GM23338 (cell line): ENCODE measurements at regions not wholly inside any gene's neighbourhood (a gene's known extent, or its start where the extent isn't known, plus 50 kb on each side); places are given as distances from the start of the nearest gene placed in this dataset.

Experiments
- ATAC-seq: fragments of 200-7000 bp; cut with Tn5 transposase; 3 replicates; pipeline ENCODE4 v1.9.1; 2020
- DNase-seq: peaks from one replicate; pipeline ENCODE4 v3.0.0-alpha.2; 2015; ENCODE audit warnings: low spot score
- H2AFZ ChIP-seq: fragments of 200-600 bp; sonication (generic); 2 replicates; pipeline ENCODE4 v1.8.0; 2016; ENCODE audit warnings: antibody characterized with exemption, mild to moderate bottlenecking, moderate library complexity
- H3F3A ChIP-seq: fragments of 200-600 bp; sonication (generic); replicated peaks from 2 replicates; pipeline ENCODE4 v1.8.0; 2017; ENCODE audit warnings: antibody characterized with exemption, mixed run types, low read depth
- H3K27ac ChIP-seq: fragments of 200-600 bp; sonication (generic); 2 replicates; pipeline ENCODE4 v1.6.1; 2016; ENCODE audit warnings: low read depth
- H3K27me3 ChIP-seq: fragments of 200-600 bp; sonication (generic); 2 replicates; pipeline ENCODE4 v1.8.0; 2016; ENCODE audit warnings: mild to moderate bottlenecking, mixed run types, moderate library complexity; ENCODE audit not compliant: insufficient read depth
- H3K36me3 ChIP-seq: fragments of 200-600 bp; sonication (generic); 2 replicates; pipeline ENCODE4 v1.8.0; 2016; ENCODE audit warnings: mild to moderate bottlenecking; ENCODE audit not compliant: insufficient read depth
- H3K4me1 ChIP-seq: fragments of 200-600 bp; sonication (generic); 2 replicates; pipeline ENCODE4 v1.8.0; 2016; ENCODE audit warnings: mild to moderate bottlenecking, moderate library complexity; ENCODE audit not compliant: insufficient read depth
- H3K4me2 ChIP-seq: fragments of 200-600 bp; sonication (generic); 2 replicates; pipeline ENCODE4 v1.7.1; 2017; ENCODE audit warnings: mixed run types
- H3K4me3 ChIP-seq: fragments of 200-600 bp; sonication (generic); 2 replicates; pipeline ENCODE4 v1.6.1; 2016; ENCODE audit warnings: mixed run types
- H3K79me2 ChIP-seq: fragments of 200-600 bp; sonication (generic); replicated peaks from 2 replicates; pipeline ENCODE4 v1.8.0; 2017; ENCODE audit warnings: mild to moderate bottlenecking; ENCODE audit not compliant: insufficient read depth
- H3K9me2 ChIP-seq: fragments of 200-600 bp; sonication (generic); 2 replicates; pipeline ENCODE4 v1.8.0; 2017; ENCODE audit not compliant: insufficient read depth
- H4K20me1 ChIP-seq: fragments of 200-600 bp; sonication (generic); replicated peaks from 2 replicates; pipeline ENCODE4 v1.8.0; 2017; ENCODE audit warnings: mild to moderate bottlenecking; ENCODE audit not compliant: insufficient read depth
- H3K27ac Mint-ChIP-seq: 2 replicates; pipeline ENCODE4 v1.8.0; 2020; ENCODE audit warnings: inconsistent platforms, mild to moderate bottlenecking, moderate library complexity, mixed read lengths
- H3K27me3 Mint-ChIP-seq: 3 replicates; pipeline ENCODE4 v1.8.0; 2022; ENCODE audit warnings: low read depth, mild to moderate bottlenecking, moderate library complexity, mixed read lengths, inconsistent platforms; ENCODE audit not compliant: insufficient read depth, poor library complexity
- H3K36me3 Mint-ChIP-seq: 3 replicates; pipeline ENCODE4 v1.8.0; 2021; ENCODE audit warnings: low read depth, mild to moderate bottlenecking, inconsistent platforms, moderate library complexity, mixed read lengths
- H3K4me1 Mint-ChIP-seq: 3 replicates; pipeline ENCODE4 v1.8.0; 2020; ENCODE audit warnings: mild to moderate bottlenecking, inconsistent platforms, mixed read lengths
- H3K4me3 Mint-ChIP-seq: 3 replicates; pipeline ENCODE4 v1.8.0; 2021; ENCODE audit warnings: moderate library complexity, mild to moderate bottlenecking, inconsistent platforms, mixed read lengths
- H3K9me3 Mint-ChIP-seq: 3 replicates; pipeline ENCODE4 v1.8.0; 2020; ENCODE audit warnings: moderate library complexity, mild to moderate bottlenecking, inconsistent platforms, mixed read lengths
- CREB1 ChIP-seq: fragments of 250-450 bp; sonication (Bioruptor Pico); IDR thresholded peaks from 2 replicates; pipeline ENCODE4 v1.5.0; 2020; ENCODE audit warnings: low read depth, mild to moderate bottlenecking, moderate library complexity
- CTCF ChIP-seq, 2 experiments: fragments of 200-600 bp in 1 of 2; sonication (generic) in 1 of 2; conservative IDR thresholded peaks; 2 replicates each; pipeline versions ENCODE4 v1.5.1 to v1.6.1; 2016 to 2017; ENCODE audit warnings: antibody characterized with exemption in 2 of 2, low read depth in 2 of 2, mild to moderate bottlenecking in 2 of 2, moderate library complexity in 1 of 2
- EZH2 ChIP-seq: fragments of 200-600 bp; sonication (generic); IDR thresholded peaks from one replicate; pipeline ENCODE4 v1.8.0; 2017; ENCODE audit warnings: antibody characterized with exemption, mild to moderate bottlenecking, low read depth; ENCODE audit not compliant: unreplicated experiment
- EZH2phosphoT487 ChIP-seq: fragments of 200-600 bp; sonication (generic); IDR thresholded peaks from one replicate; pipeline ENCODE4 v1.8.1; 2018; ENCODE audit warnings: antibody characterized with exemption; ENCODE audit not compliant: unreplicated experiment
- JUNB ChIP-seq: IDR thresholded peaks from one replicate; pipeline ENCODE4 v1.6.1; 2016; ENCODE audit warnings: antibody characterized with exemption; ENCODE audit not compliant: unreplicated experiment
- NANOG ChIP-seq: IDR thresholded peaks from 2 replicates; pipeline ENCODE4 v1.6.1; 2016; ENCODE audit warnings: antibody characterized with exemption, borderline replicate concordance
- POLR2AphosphoS5 ChIP-seq: IDR thresholded peaks from 2 replicates; pipeline ENCODE4 v1.6.1; 2016; ENCODE audit warnings: antibody characterized with exemption, low read depth
- STAT1 ChIP-seq: IDR thresholded peaks from one replicate; pipeline ENCODE4 v1.6.1; 2016; ENCODE audit warnings: antibody characterized with exemption; ENCODE audit not compliant: unreplicated experiment
- ZNF114 ChIP-seq: fragments of 250-450 bp; sonication (Bioruptor Pico); IDR thresholded peaks from 2 replicates; pipeline ENCODE4 v1.5.0; 2020; ENCODE audit warnings: mild to moderate bottlenecking, moderate library complexity
- ZNF331 ChIP-seq: fragments of 250-450 bp; sonication (Bioruptor Pico); IDR thresholded peaks from 2 replicates; pipeline ENCODE4 v1.5.0; 2020; ENCODE audit warnings: low read depth, mild to moderate bottlenecking, moderate library complexity
- TF ChIP-seq, protein P1 (sequence below): IDR thresholded peaks from one replicate; pipeline ENCODE4 v1.6.1; 2018; ENCODE audit warnings: antibody characterized with exemption; ENCODE audit not compliant: unreplicated experiment
- TF ChIP-seq, protein P2 (sequence below): IDR thresholded peaks from 2 replicates; pipeline ENCODE4 v1.6.1; 2016; ENCODE audit warnings: antibody characterized with exemption
- TF ChIP-seq, protein P3 (sequence below): fragments of 250-450 bp; sonication (Bioruptor Pico); IDR thresholded peaks from 2 replicates; pipeline ENCODE4 v1.5.0; 2020; ENCODE audit warnings: mild to moderate bottlenecking, moderate library complexity

DNA sequence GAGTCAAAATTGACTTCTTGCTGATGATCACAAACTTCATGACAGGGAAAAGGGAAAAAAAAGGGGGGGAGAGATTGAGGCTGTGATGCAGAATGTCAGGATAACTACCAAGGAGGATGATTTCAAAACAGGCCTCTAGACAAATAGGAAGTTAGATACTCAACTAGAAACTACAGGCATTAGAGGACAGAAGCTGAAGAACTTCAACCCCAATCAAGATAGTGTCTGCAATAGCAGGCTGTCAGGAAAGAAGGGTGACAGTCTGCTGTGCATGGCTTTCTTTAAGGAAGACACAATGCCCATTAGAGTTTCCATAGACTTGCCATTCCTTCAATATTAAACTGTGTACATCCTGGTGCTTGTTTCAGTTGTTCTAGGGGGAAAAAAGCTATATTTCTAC, 257.2 kb downstream of the TTLL7 start:
- DNase-seq (no peak), ATAC-seq (no peak)
- H3K4me1 ChIP-seq: peaks cover 8% of the 10 kb centered on the region; the same call in 1 of the 2 replicates
- no peaks in the 10 kb centered on the region for H3K79me2 ChIP-seq
- no peaks in the 10 kb centered on the region for H3K27me3 ChIP-seq
- no peaks in the 10 kb centered on the region for H3K36me3 ChIP-seq
- H3K4me2 ChIP-seq: no peak overlapping the region
- H2AFZ ChIP-seq: no peak overlapping the region
- H3K9me3 Mint-ChIP-seq: no peaks in the 10 kb centered on the region
- no peaks in the 10 kb centered on the region for H4K20me1 ChIP-seq
- 0 out of 2 replicates have a peak, but pooled peaks cover 6% of the 10 kb centered on the region for H3K9me2 ChIP-seq
- no peaks in the 10 kb centered on the region for H3K36me3 Mint-ChIP-seq
- H3F3A ChIP-seq: no peaks in the 10 kb centered on the region
- H3K27ac Mint-ChIP-seq: no peak overlapping the region
- H3K4me3 ChIP-seq: no peak overlapping the region
- H3K4me3 Mint-ChIP-seq: no peak overlapping the region
- H3K27ac ChIP-seq: no peak overlapping the region
- H3K4me1 Mint-ChIP-seq: peaks cover 17% of the 10 kb centered on the region
- peaks cover 3% of the 10 kb centered on the region for H3K27me3 Mint-ChIP-seq
- TF ChIP-seq CREB1 (CRISPR knock-in tag) (no peak), STAT1 (no peak), JUNB (no peak), NANOG (no peak), POLR2AphosphoS5 (no peak), CTCF (conservative IDR thresholded peaks at IDR 0.05; ENCODE audit: low read depth in 2 of 2) (no peak), ZNF331 (no peak), ZNF114 (CRISPR knock-in tag) (no peak), EZH2phosphoT487 (no peak), EZH2 (no peak)
- TF ChIP-seq, protein P1, sequence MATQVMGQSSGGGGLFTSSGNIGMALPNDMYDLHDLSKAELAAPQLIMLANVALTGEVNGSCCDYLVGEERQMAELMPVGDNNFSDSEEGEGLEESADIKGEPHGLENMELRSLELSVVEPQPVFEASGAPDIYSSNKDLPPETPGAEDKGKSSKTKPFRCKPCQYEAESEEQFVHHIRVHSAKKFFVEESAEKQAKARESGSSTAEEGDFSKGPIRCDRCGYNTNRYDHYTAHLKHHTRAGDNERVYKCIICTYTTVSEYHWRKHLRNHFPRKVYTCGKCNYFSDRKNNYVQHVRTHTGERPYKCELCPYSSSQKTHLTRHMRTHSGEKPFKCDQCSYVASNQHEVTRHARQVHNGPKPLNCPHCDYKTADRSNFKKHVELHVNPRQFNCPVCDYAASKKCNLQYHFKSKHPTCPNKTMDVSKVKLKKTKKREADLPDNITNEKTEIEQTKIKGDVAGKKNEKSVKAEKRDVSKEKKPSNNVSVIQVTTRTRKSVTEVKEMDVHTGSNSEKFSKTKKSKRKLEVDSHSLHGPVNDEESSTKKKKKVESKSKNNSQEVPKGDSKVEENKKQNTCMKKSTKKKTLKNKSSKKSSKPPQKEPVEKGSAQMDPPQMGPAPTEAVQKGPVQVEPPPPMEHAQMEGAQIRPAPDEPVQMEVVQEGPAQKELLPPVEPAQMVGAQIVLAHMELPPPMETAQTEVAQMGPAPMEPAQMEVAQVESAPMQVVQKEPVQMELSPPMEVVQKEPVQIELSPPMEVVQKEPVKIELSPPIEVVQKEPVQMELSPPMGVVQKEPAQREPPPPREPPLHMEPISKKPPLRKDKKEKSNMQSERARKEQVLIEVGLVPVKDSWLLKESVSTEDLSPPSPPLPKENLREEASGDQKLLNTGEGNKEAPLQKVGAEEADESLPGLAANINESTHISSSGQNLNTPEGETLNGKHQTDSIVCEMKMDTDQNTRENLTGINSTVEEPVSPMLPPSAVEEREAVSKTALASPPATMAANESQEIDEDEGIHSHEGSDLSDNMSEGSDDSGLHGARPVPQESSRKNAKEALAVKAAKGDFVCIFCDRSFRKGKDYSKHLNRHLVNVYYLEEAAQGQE: no peak
- TF ChIP-seq, protein P2, sequence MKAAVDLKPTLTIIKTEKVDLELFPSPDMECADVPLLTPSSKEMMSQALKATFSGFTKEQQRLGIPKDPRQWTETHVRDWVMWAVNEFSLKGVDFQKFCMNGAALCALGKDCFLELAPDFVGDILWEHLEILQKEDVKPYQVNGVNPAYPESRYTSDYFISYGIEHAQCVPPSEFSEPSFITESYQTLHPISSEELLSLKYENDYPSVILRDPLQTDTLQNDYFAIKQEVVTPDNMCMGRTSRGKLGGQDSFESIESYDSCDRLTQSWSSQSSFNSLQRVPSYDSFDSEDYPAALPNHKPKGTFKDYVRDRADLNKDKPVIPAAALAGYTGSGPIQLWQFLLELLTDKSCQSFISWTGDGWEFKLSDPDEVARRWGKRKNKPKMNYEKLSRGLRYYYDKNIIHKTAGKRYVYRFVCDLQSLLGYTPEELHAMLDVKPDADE: no peak
- TF ChIP-seq, protein P3, sequence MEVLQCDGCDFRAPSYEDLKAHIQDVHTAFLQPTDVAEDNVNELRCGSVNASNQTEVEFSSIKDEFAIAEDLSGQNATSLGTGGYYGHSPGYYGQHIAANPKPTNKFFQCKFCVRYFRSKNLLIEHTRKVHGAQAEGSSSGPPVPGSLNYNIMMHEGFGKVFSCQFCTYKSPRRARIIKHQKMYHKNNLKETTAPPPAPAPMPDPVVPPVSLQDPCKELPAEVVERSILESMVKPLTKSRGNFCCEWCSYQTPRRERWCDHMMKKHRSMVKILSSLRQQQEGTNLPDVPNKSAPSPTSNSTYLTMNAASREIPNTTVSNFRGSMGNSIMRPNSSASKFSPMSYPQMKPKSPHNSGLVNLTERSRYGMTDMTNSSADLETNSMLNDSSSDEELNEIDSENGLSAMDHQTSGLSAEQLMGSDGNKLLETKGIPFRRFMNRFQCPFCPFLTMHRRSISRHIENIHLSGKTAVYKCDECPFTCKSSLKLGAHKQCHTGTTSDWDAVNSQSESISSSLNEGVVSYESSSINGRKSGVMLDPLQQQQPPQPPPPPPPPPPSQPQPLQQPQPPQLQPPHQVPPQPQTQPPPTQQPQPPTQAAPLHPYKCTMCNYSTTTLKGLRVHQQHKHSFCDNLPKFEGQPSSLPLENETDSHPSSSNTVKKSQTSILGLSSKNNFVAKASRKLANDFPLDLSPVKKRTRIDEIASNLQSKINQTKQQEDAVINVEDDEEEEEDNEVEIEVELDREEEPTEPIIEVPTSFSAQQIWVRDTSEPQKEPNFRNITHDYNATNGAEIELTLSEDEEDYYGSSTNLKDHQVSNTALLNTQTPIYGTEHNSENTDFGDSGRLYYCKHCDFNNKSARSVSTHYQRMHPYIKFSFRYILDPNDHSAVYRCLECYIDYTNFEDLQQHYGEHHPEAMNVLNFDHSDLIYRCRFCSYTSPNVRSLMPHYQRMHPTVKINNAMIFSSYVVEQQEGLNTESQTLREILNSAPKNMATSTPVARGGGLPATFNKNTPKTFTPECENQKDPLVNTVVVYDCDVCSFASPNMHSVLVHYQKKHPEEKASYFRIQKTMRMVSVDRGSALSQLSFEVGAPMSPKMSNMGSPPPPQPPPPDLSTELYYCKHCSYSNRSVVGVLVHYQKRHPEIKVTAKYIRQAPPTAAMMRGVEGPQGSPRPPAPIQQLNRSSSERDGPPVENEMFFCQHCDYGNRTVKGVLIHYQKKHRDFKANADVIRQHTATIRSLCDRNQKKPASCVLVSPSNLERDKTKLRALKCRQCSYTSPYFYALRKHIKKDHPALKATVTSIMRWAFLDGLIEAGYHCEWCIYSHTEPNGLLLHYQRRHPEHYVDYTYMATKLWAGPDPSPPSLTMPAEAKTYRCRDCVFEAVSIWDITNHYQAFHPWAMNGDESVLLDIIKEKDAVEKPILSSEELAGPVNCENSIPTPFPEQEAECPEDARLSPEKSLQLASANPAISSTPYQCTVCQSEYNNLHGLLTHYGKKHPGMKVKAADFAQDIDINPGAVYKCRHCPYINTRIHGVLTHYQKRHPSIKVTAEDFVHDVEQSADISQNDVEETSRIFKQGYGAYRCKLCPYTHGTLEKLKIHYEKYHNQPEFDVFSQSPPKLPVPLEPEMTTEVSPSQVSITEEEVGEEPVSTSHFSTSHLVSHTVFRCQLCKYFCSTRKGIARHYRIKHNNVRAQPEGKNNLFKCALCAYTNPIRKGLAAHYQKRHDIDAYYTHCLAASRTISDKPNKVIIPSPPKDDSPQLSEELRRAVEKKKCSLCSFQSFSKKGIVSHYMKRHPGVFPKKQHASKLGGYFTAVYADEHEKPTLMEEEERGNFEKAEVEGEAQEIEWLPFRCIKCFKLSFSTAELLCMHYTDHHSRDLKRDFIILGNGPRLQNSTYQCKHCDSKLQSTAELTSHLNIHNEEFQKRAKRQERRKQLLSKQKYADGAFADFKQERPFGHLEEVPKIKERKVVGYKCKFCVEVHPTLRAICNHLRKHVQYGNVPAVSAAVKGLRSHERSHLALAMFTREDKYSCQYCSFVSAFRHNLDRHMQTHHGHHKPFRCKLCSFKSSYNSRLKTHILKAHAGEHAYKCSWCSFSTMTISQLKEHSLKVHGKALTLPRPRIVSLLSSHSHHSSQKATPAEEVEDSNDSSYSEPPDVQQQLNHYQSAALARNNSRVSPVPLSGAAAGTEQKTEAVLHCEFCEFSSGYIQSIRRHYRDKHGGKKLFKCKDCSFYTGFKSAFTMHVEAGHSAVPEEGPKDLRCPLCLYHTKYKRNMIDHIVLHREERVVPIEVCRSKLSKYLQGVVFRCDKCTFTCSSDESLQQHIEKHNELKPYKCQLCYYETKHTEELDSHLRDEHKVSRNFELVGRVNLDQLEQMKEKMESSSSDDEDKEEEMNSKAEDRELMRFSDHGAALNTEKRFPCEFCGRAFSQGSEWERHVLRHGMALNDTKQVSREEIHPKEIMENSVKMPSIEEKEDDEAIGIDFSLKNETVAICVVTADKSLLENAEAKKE (CRISPR knock-in tag): no peak
